Epithelial cell of proximal tubule (primary cell): ENCODE measurements at regions not wholly inside any gene's neighbourhood (a gene's known extent, or its start where the extent isn't known, plus 50 kb on each side); places are given as distances from the start of the nearest gene placed in this dataset.

Source experiments
- DNase-seq: peaks from one replicate; pipeline ENCODE4 v3.0.0-alpha.2; 2011; ENCODE audit warnings: low read depth
- H3K4me3 ChIP-seq: 2 replicates; pipeline ENCODE4 v1.5.1; 2011; ENCODE audit warnings: low read depth, mild to moderate bottlenecking, low read length
- CTCF ChIP-seq: conservative IDR thresholded peaks from 2 replicates; pipeline ENCODE4 v1.5.1; 2012; ENCODE audit warnings: low read depth, mild to moderate bottlenecking, low read length

GRCh38 chr17:77361986-77362620 is 221.3 kb downstream of the SEC14L1 start:
- no peak for TF ChIP-seq CTCF
- no peak for DNase-seq
- H3K4me3 ChIP-seq = no peak overlapping the region

GRCh38 chr17:77363821-77364361 is 223.1 kb downstream of the SEC14L1 start:
- DNase-seq = no peak
- no peak overlapping the region for H3K4me3 ChIP-seq
- no peak for TF ChIP-seq CTCF

GRCh38 chr17:77364381-77364911 is 223.7 kb downstream of the SEC14L1 start:
- TF ChIP-seq CTCF = no peak
- no peak overlapping the region for H3K4me3 ChIP-seq
- DNase-seq = no peak

GRCh38 chr17:77364941-77365583 is 224.3 kb downstream of the SEC14L1 start:
- no peak for DNase-seq
- no peak for TF ChIP-seq CTCF
- no peak overlapping the region for H3K4me3 ChIP-seq

GRCh38 chr17:77365584-77366186 is 224.9 kb downstream of the SEC14L1 start:
- DNase-seq = no peak
- no peak for TF ChIP-seq CTCF
- H3K4me3 ChIP-seq = no peak overlapping the region

GRCh38 chr17:77366206-77366557 is 225.4 kb downstream of the SEC14L1 start:
- TF ChIP-seq CTCF = no peak
- no peak for DNase-seq
- H3K4me3 ChIP-seq = no peak overlapping the region
